Heart left ventricle (tissue), 16 donors: ENCODE measurements at regions not wholly inside any gene's neighbourhood (a gene's known extent, or its start where the extent isn't known, plus 50 kb on each side); places are given as distances from the start of the nearest gene placed in this dataset.

Experiments
- ATAC-seq, 4 donors: fragments of 200-7000 bp; cut with Tn5 transposase; one replicate each; pipeline ENCODE4 v1.9.1; 2020 to 2022; ENCODE audit warnings: moderate library complexity in 4 of 4, mild to moderate bottlenecking in 3 of 4, moderate number of reproducible peaks in 1 of 4
- DNase-seq, 5 donors: peaks; one replicate each; pipeline ENCODE4 v3.0.0-alpha.2; 2020
- H3K27ac ChIP-seq, 12 donors: fragments of 200-600 bp; sonication (generic) in 4 of 12; one replicate each; pipeline versions ENCODE4 v1.5.0 to v1.8.0; 2016 to 2022; ENCODE audit warnings: mild to moderate bottlenecking in 2 of 12
- H3K27me3 ChIP-seq, 9 donors: fragments of 200-600 bp; sonication (generic) in 2 of 9; one replicate each; pipeline versions ENCODE4 v1.5.1 to v1.8.0; 2016 to 2022; ENCODE audit warnings: mild to moderate bottlenecking in 3 of 9
- H3K36me3 ChIP-seq, 9 donors: fragments of 200-600 bp; sonication (generic) in 2 of 9; one replicate each; pipeline versions ENCODE4 v1.5.0 to v1.8.0; 2018 to 2022; ENCODE audit warnings: mild to moderate bottlenecking in 2 of 9
- H3K4me1 ChIP-seq, 12 donors: fragments of 200-600 bp; sonication (generic) in 4 of 12; one replicate each; pipeline versions ENCODE4 v1.5.0 to v1.8.0; 2016 to 2022; ENCODE audit warnings: mild to moderate bottlenecking in 3 of 12
- H3K4me3 ChIP-seq, 12 donors: fragments of 200-600 bp; sonication (generic) in 4 of 12; one replicate each; pipeline versions ENCODE4 v1.5.0 to v1.8.0; 2017 to 2022; ENCODE audit warnings: mild to moderate bottlenecking in 9 of 12, moderate library complexity in 4 of 12
- H3K9me3 ChIP-seq, 12 donors: fragments of 200-600 bp; sonication (generic) in 4 of 12; one replicate each; pipeline versions ENCODE4 v1.5.0 to v1.8.0; 2016 to 2022; ENCODE audit warnings: mild to moderate bottlenecking in 1 of 12
- POLR2A ChIP-seq, 2 donors: fragments of 450-650 bp; IDR thresholded peaks; one replicate each; pipeline ENCODE4 v1.6.1; 2017; ENCODE audit warnings: antibody characterized with exemption in 2 of 2, mild to moderate bottlenecking in 2 of 2, moderate library complexity in 2 of 2
- WGBS, 4 donors: extraction: QIAGEN DNeasy Blood & Tissue Kit in 2 of 4; methylation state at CpG; one replicate each; pipeline versions ENCODE4 v1.1.5 to v1.1.7; 2013 to 2018; 5-methylcytosine and 5-hydroxymethylcytosine counted together
- intact Hi-C, 10 donors: fragments of 100-400 bp; cut with DNase I; formaldehyde crosslinking; loops; one replicate each; pipeline versions ENCODE4 v1.11.1 to v1.14.2; 2022
- TF ChIP-seq, protein P1 (sequence below), 12 donors: fragments of 200-600 bp; sonication (generic) in 4 of 12; IDR thresholded peaks; one replicate each; pipeline versions ENCODE4 v1.5.0 to v1.8.0; 2018 to 2022; ENCODE audit warnings: antibody characterized with exemption in 12 of 12, mild to moderate bottlenecking in 5 of 12
- donor health status: ischemic (EF 13 %, LVEDD 7.1; RV severe dilation, severe dysfunction).
- donor health status: healthy with polysubstance abuse.
- donor health status: DM: no; HTN: yes; CAD: no.
- donor health status: DM: no; HTN: no; CAD: no.
- donor health status: ischemic (EF 25% LVEDD 6.9; RV normal size, moderate dysfunction).
- donor health status: ischemic (EF 25% LVEDD 5.7; RV mildly dilated, moderate dysfunction).
- donor health status: healthy.
- donor health status: DM: yes; HTN: yes; CAD: no.
- donor health status: ischemic (EF 35%, LVEDD 5.7; RV mildly dilated, moderate dysfunction).
- donor health status: nonischemic (EF 11% LVEDD 7.7; RV severe dilation, severe dysfunction).
- donor health status: DM: yes; HTN: yes; CAD: no.
- donor health status: PGD.
- donor health status: ischemic (EF 29% LVEDD 5.4; RV normal size, mild dysfunction).
- donor health status: nonischemic (EF 23%, LVEDD 6.1; RV moderate dilation, normal function).

DNA sequence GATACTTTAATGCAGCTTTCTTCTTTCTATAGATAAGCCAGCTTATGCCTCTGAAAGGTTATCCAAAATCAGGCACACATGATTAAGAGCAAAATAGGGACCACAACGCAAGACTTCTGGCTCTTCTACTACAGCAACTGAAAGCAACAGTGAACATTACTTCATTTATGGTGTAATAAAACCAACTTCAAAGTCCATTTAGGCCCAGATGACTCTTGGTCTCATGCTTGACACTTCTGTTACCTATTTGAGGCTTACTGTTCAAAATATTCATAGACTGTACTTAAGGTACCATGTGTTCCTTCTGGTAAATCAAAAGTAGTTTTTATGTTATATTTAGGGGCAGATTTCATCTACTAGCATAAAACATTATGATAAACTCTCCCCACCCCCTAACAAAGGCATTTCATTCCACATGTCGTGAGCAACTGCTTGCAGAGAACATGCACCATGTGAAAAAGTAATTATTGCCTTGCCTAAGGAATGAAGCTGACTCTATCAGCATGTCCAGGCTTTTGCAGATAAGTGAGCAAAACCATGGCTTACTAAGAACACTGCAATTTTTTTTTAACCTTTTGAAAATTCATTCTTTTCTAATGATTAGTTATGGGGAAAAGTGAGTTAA, 154.9 kb upstream of the ITGB1 start:
- no peaks in the 10 kb centered on the region for H3K9me3 ChIP-seq
- H3K36me3 ChIP-seq: no peaks in the 10 kb centered on the region
- TF ChIP-seq POLR2A (IDR thresholded peaks at IDR 0.05): no peak
- TF ChIP-seq, protein P1, sequence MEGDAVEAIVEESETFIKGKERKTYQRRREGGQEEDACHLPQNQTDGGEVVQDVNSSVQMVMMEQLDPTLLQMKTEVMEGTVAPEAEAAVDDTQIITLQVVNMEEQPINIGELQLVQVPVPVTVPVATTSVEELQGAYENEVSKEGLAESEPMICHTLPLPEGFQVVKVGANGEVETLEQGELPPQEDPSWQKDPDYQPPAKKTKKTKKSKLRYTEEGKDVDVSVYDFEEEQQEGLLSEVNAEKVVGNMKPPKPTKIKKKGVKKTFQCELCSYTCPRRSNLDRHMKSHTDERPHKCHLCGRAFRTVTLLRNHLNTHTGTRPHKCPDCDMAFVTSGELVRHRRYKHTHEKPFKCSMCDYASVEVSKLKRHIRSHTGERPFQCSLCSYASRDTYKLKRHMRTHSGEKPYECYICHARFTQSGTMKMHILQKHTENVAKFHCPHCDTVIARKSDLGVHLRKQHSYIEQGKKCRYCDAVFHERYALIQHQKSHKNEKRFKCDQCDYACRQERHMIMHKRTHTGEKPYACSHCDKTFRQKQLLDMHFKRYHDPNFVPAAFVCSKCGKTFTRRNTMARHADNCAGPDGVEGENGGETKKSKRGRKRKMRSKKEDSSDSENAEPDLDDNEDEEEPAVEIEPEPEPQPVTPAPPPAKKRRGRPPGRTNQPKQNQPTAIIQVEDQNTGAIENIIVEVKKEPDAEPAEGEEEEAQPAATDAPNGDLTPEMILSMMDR (IDR thresholded peaks at IDR 0.05): no peak
- DNase-seq: no peak
- peak in 3 of 4 donors; percentile 53 to 74 (median 61) for ATAC-seq
- intact Hi-C loops: loop anchor here in 7 of 10 donors (5.0 to 10.0 kb wide), 4 partner anchors 39 to 1522 kb away; partner anchors contain the start of gene NRP1 (in 1 of the 7)
- peaks cover 0 to 72% (median 12%) of the 10 kb centered on the region in 12 donors for H3K4me1 ChIP-seq
- no peak overlapping the region for H3K4me3 ChIP-seq
- no peaks in the 10 kb centered on the region for H3K27me3 ChIP-seq
- peak overlapping the region in 8 of 12 donors; percentile 28 to 76 (median 54) for H3K27ac ChIP-seq
- 54 to 64% (median 55%) methylated on average over 2 of the region's 2 CpGs for WGBS, 4 donors

DNA sequence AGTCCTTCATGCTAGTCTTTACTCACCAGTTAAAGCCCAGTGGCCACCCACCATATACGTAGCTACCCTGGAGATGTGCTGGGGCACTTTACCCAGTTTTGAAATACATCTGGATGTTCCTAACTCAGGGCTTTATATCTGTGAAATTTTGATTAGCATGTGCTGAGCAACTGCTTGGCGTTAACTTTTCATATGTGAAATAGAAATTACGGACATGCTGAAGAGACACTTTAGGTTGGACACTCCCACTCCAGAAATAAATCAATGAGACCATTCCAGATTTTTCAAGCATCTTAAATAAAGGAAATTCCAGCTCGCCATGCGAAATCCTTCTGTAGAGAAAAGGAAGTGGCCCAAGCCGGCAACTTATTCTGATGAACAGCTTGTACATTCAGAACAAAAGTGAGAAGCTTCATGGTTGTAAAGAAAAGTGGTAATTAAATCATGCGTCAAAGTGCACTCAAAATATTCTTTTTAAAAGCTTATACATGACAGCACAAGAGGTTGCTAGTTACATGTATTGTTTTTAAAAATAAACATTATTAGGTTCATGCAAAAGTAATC, 153.5 kb upstream of the ITGB1 start:
- 73 to 79% (median 77%) methylated on average over 7 of the region's 7 CpGs for WGBS, 4 donors
- H3K4me1 ChIP-seq: peaks cover 0 to 61% (median 12%) of the 10 kb centered on the region in 12 donors

DNA sequence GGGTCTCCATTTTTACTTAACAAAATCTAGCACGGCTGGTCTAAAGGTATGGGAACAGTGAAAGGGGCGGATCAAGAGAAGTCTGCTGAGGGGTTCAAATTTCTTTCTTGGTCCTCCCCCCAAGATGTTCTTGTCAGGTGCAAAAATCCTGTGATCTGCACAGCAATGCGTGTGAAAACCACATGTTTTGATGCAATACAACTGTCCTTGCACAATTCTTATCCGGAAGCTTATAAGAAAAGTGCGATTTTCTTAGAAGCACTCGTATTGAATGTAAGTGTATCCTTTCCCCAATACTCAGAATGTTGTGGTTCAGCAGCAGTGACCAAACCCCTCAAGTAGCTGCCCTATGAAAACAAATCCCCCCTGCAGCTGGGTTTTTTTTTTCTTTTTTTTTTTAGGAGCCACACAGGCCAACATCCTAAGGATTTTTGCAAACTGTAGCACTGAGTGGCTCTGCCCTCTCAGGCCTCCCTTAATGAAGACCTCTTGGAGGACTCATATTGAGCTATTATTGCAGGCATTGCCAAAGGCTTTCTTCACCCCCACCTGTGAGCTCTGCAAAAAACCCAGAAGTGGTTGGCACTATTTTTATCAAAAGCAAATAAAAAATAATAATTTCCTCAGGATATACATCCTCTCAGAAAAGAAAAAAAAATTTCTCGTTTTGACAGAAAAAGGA, 151.9 kb upstream of the ITGB1 start:
- H3K27ac ChIP-seq: peak overlapping the region in 8 of 12 donors; percentile 21 to 80 (median 48)
- no peak for TF ChIP-seq POLR2A (IDR thresholded peaks at IDR 0.05)
- TF ChIP-seq, protein P1 (IDR thresholded peaks at IDR 0.05): no peak

More for the DNA sequence above, 153.5 kb upstream of the ITGB1 start:
- DNase-seq: no peak
- peak overlapping the region in 6 of 12 donors; percentile 19 to 80 (median 48) for H3K27ac ChIP-seq
- no peak for TF ChIP-seq POLR2A (IDR thresholded peaks at IDR 0.05)
- TF ChIP-seq, protein P1 (IDR thresholded peaks at IDR 0.05): no peak
- ATAC-seq: no peak
- H3K36me3 ChIP-seq: no peaks in the 10 kb centered on the region
- intact Hi-C loops: loop anchor here in 7 of 10 donors (2.0 to 10.0 kb wide), 5 partner anchors 15 to 1523 kb away; partner anchors contain the start of gene NRP1 (in 1 of the 7)
- H3K9me3 ChIP-seq: no peaks in the 10 kb centered on the region
- H3K4me3 ChIP-seq: no peak overlapping the region
- no peaks in the 10 kb centered on the region for H3K27me3 ChIP-seq

DNA sequence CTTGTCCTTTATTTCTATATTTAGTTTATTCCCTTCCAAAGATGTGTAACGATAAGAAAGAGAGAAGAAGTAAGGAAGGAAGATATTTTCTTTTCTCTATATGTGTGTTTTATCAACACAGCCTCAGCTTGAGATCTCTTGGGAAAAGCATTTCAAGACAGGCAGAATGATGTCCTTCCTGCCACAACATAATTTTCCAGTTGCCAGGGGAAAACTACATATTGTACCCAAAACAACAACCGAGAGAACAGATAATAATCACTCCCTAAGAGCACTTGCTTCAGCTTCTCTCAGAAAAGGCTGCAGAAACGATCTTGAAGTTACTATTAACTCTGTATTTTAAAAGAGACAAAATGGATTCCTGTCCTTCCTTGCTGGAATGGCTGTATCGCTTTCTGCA, 151.4 kb upstream of the ITGB1 start:
- Histone ChIP-seq H3K4me1 (peaks cover 0 to 44% (median 9%) of the 10 kb centered on the region in 12 donors), H3K27me3 (no peaks in the 10 kb centered on the region), H3K4me3 (no peak overlapping the region), H3K36me3 (no peaks in the 10 kb centered on the region), H3K9me3 (peaks cover 0 to 3% (median 0%) of the 10 kb centered on the region in 12 donors), H3K27ac (peak overlapping the region in 7 of 12 donors; percentile 21 to 80 (median 45))
- intact Hi-C loops: no loop called here
- TF ChIP-seq, protein P1 (IDR thresholded peaks at IDR 0.05): no peak
- no peak for TF ChIP-seq POLR2A (IDR thresholded peaks at IDR 0.05)
- WGBS, 4 donors: 54 to 63% (median 56%) methylated on average over 4 of the region's 4 CpGs
- ATAC-seq (no peak), DNase-seq (no peak)

More for the DNA sequence above, 151.9 kb upstream of the ITGB1 start:
- intact Hi-C loops: loop anchor here in 7 of 10 donors (2.0 to 10.0 kb wide), 5 partner anchors 17 to 1525 kb away; partner anchors contain the start of gene NRP1 (in 1 of the 7)
- peaks cover 0 to 49% (median 9%) of the 10 kb centered on the region in 12 donors for H3K4me1 ChIP-seq
- no peaks in the 10 kb centered on the region for H3K27me3 ChIP-seq
- ATAC-seq (no peak), DNase-seq (no peak)
- H3K36me3 ChIP-seq: no peaks in the 10 kb centered on the region
- no peak overlapping the region for H3K4me3 ChIP-seq
- WGBS, 4 donors: 83 to 86% (median 84%) methylated on average over 7 of the region's 7 CpGs
- no peaks in the 10 kb centered on the region for H3K9me3 ChIP-seq
